PFSK-1 (cell line): ENCODE measurements at regions not wholly inside any gene's neighbourhood (a gene's known extent, or its start where the extent isn't known, plus 50 kb on each side); places are given as distances from the start of the nearest gene placed in this dataset.

Experiments used
- FOXP2 ChIP-seq: optimal IDR thresholded peaks from 2 replicates; pipeline ENCODE3; 2011; ENCODE audit warnings: borderline replicate concordance, control low read depth, inconsistent platforms; ENCODE audit not compliant: insufficient read depth; ENCODE audit errors: extremely low read length, extremely low read depth
- POLR2AphosphoS5 ChIP-seq: IDR thresholded peaks from 2 replicates; pipeline ENCODE4 v1.6.1; 2012; ENCODE audit warnings: low read depth, mild to moderate bottlenecking, control low read depth, low read length, moderate library complexity
- REST ChIP-seq, 2 experiments: IDR thresholded peaks; 2 replicates each; pipeline versions ENCODE4 v1.6.1 to v1.8.0; 2011 to 2012; ENCODE audit warnings: low read depth in 2 of 2, low read length in 2 of 2, control low read depth in 1 of 2, inconsistent platforms in 1 of 2, mild to moderate bottlenecking in 1 of 2, moderate library complexity in 1 of 2; ENCODE audit not compliant: insufficient read depth in 1 of 2
- SIN3A ChIP-seq: IDR thresholded peaks from 2 replicates; pipeline ENCODE4 v1.6.1; 2012; ENCODE audit warnings: mild to moderate bottlenecking, low read length, moderate library complexity, borderline replicate concordance; ENCODE audit not compliant: insufficient read depth
- TAF1 ChIP-seq: IDR thresholded peaks from 2 replicates; pipeline ENCODE4 v1.6.1; 2012; ENCODE audit warnings: low read length, control low read depth, borderline replicate concordance; ENCODE audit not compliant: insufficient read depth

GRCh38 chr10:3999642-4000041 is 214.6 kb upstream of the KLF6 start:
- TF ChIP-seq FOXP2 (no peak), POLR2AphosphoS5 (no peak), SIN3A (no peak), TAF1 (no peak), REST (IDR thresholded peaks at IDR 0.05; ENCODE audit: insufficient read depth in 1 of 2, low read depth in 2 of 2, low read length in 2 of 2) (no peak)

- TF ChIP-seq FOXP2 (no peak), TAF1 (no peak), POLR2AphosphoS5 (no peak), REST (IDR thresholded peaks at IDR 0.05; ENCODE audit: insufficient read depth in 1 of 2, low read depth in 2 of 2, low read length in 2 of 2) (no peak), SIN3A (no peak)
Observed at GRCh38 chr10:3996697-3997096, 211.7 kb upstream of the KLF6 start.

- TF ChIP-seq SIN3A, result no peak
Observed at GRCh38 chr10:3995302-3996210, 210.5 kb upstream of the KLF6 start.

- no peak for TF ChIP-seq FOXP2
- no peak for TF ChIP-seq TAF1
- no peak for TF ChIP-seq POLR2AphosphoS5
- no peak for TF ChIP-seq SIN3A
- no peak for TF ChIP-seq REST (IDR thresholded peaks at IDR 0.05; ENCODE audit: insufficient read depth in 1 of 2, low read depth in 2 of 2, low read length in 2 of 2)
Observed at GRCh38 chr10:3992382-3993178, 207.6 kb upstream of the KLF6 start.

GRCh38 chr10:3990307-3990706 is 205.3 kb upstream of the KLF6 start:
- TF ChIP-seq SIN3A (no peak), POLR2AphosphoS5 (no peak), TAF1 (no peak), FOXP2 (no peak), REST (IDR thresholded peaks at IDR 0.05; ENCODE audit: insufficient read depth in 1 of 2, low read depth in 2 of 2, low read length in 2 of 2) (no peak)
